CD14-positive monocyte (primary cell): ENCODE measurements at regions not wholly inside any gene's neighbourhood (a gene's known extent, or its start where the extent isn't known, plus 50 kb on each side); places are given as distances from the start of the nearest gene placed in this dataset.

Experiments
- DNase-seq, 3 donors: peaks; one replicate each; pipeline ENCODE4 v3.0.0-alpha.2; 2011 to 2022
- H2AFZ ChIP-seq: 2 replicates; pipeline ENCODE4 v1.6.0; 2012; ENCODE audit warnings: mild to moderate bottlenecking, low read depth, low read length, inconsistent platforms; ENCODE audit not compliant: insufficient read depth, poor library complexity, severe bottlenecking
- H3K27ac ChIP-seq, 2 donors: 1 replicate in 1 of 2; 2 replicates in 1 of 2; pipeline ENCODE4 v1.5.1; 2012 to 2013; ENCODE audit warnings: low read length in 2 of 2, control low read depth in 1 of 2, inconsistent platforms in 1 of 2, low read depth in 1 of 2, mild to moderate bottlenecking in 1 of 2
- H3K27me3 ChIP-seq, 2 donors: one replicate each; pipeline versions ENCODE4 v1.6.0 to v1.6.1; 2011 to 2013; ENCODE audit warnings: low read length in 2 of 2; ENCODE audit not compliant: control insufficient read depth in 2 of 2, insufficient read depth in 2 of 2
- H3K36me3 ChIP-seq, 2 donors: replicated peaks in 1 of 2; 1 replicate in 1 of 2; 2 replicates in 1 of 2; pipeline versions ENCODE4 v1.5.1 to v1.6.1; 2012 to 2013; ENCODE audit warnings: low read length in 2 of 2, control low read depth in 1 of 2, inconsistent platforms in 1 of 2, mild to moderate bottlenecking in 1 of 2; ENCODE audit not compliant: insufficient read depth in 2 of 2, control insufficient read depth in 1 of 2
- H3K4me1 ChIP-seq, 2 donors: 1 replicate in 1 of 2; 2 replicates in 1 of 2; pipeline versions ENCODE4 v1.5.1 to v1.6.1; 2012 to 2013; ENCODE audit warnings: low read length in 2 of 2, control low read depth in 1 of 2, inconsistent platforms in 1 of 2, mild to moderate bottlenecking in 1 of 2, moderate library complexity in 1 of 2; ENCODE audit not compliant: insufficient read depth in 2 of 2, control insufficient read depth in 1 of 2
- H3K4me2 ChIP-seq: replicated peaks from 2 replicates; pipeline ENCODE3; 2012; ENCODE audit warnings: low read length, moderate library complexity, mild to moderate bottlenecking; ENCODE audit not compliant: poor library complexity, severe bottlenecking; ENCODE audit errors: extremely low read depth
- H3K4me3 ChIP-seq, 3 experiments: fragments of 200-600 bp in 1 of 3; sonication (generic) in 1 of 3; replicated peaks in 1 of 3; 1 replicate in 2 of 3; 2 replicates in 1 of 3; pipeline ENCODE4 v1.5.1; 2011 to 2013; ENCODE audit warnings: low read length in 3 of 3, mild to moderate bottlenecking in 3 of 3, control low read depth in 2 of 3, low read depth in 2 of 3, inconsistent platforms in 1 of 3, moderate library complexity in 1 of 3
- H3K79me2 ChIP-seq: 2 replicates; pipeline ENCODE4 v1.6.0; 2012; ENCODE audit warnings: mild to moderate bottlenecking, control low read depth, inconsistent platforms, low read length, moderate library complexity; ENCODE audit not compliant: insufficient read depth
- H3K9ac ChIP-seq: 2 replicates; pipeline ENCODE4 v1.6.0; 2017; ENCODE audit warnings: low read length, mild to moderate bottlenecking; ENCODE audit not compliant: insufficient read depth, poor library complexity, severe bottlenecking
- H3K9me3 ChIP-seq, 2 donors: replicated peaks in 1 of 2; 1 replicate in 1 of 2; 2 replicates in 1 of 2; pipeline versions ENCODE4 v1.5.1 to v1.6.1; 2012 to 2013; ENCODE audit warnings: low read length in 2 of 2, control low read depth in 1 of 2; ENCODE audit not compliant: control insufficient read depth in 1 of 2, insufficient read depth in 1 of 2
- H4K20me1 ChIP-seq: 2 replicates; pipeline ENCODE4 v1.6.0; 2012; ENCODE audit warnings: mild to moderate bottlenecking, low read length, control low read depth, moderate library complexity; ENCODE audit not compliant: insufficient read depth
- H3K27ac Mint-ChIP-seq, 7 donors: one replicate each; pipeline ENCODE4 v1.8.0; 2020; ENCODE audit warnings: mild to moderate bottlenecking in 7 of 7, mixed read lengths in 7 of 7, moderate library complexity in 6 of 7, inconsistent platforms in 2 of 7
- H3K27me3 Mint-ChIP-seq, 3 donors: one replicate each; pipeline ENCODE4 v1.8.0; 2021 to 2022; ENCODE audit warnings: low read depth in 3 of 3, mild to moderate bottlenecking in 3 of 3, mixed read lengths in 3 of 3, moderate library complexity in 3 of 3, inconsistent platforms in 1 of 3
- H3K36me3 Mint-ChIP-seq, 2 donors: one replicate each; pipeline ENCODE4 v1.8.0; 2020; ENCODE audit warnings: mixed read lengths in 2 of 2, inconsistent platforms in 1 of 2, mild to moderate bottlenecking in 1 of 2
- H3K4me1 Mint-ChIP-seq: one replicate; pipeline ENCODE4 v1.8.0; 2020; ENCODE audit warnings: mild to moderate bottlenecking, mixed read lengths
- H3K4me3 Mint-ChIP-seq, 2 donors: one replicate each; pipeline ENCODE4 v1.8.0; 2020; ENCODE audit warnings: mild to moderate bottlenecking in 2 of 2, mixed read lengths in 2 of 2, moderate library complexity in 1 of 2
- H3K9me3 Mint-ChIP-seq, 7 donors: one replicate each; pipeline ENCODE4 v1.8.0; 2020 to 2022; ENCODE audit warnings: mixed read lengths in 7 of 7, mild to moderate bottlenecking in 6 of 7, moderate library complexity in 6 of 7, inconsistent platforms in 2 of 7
- WGBS: methylation state at CpG from one replicate; pipeline ENCODE4 v1.1.5; 2013; ENCODE audit warnings: missing lambda C conversion rate; ENCODE audit not compliant: insufficient coverage; 5-methylcytosine and 5-hydroxymethylcytosine counted together
- intact Hi-C, 2 donors: fragments of 100-400 bp; cut with micrococcal nuclease; formaldehyde crosslinking; loops; one replicate each; pipeline versions ENCODE4 v1.15.0 to v1.15.1; 2023
- TF ChIP-seq, protein P1 (sequence below): fragments of 200-600 bp; IDR thresholded peaks from one replicate; pipeline ENCODE4 v1.8.0; 2022; ENCODE audit warnings: antibody characterized with exemption, mild to moderate bottlenecking

DNA sequence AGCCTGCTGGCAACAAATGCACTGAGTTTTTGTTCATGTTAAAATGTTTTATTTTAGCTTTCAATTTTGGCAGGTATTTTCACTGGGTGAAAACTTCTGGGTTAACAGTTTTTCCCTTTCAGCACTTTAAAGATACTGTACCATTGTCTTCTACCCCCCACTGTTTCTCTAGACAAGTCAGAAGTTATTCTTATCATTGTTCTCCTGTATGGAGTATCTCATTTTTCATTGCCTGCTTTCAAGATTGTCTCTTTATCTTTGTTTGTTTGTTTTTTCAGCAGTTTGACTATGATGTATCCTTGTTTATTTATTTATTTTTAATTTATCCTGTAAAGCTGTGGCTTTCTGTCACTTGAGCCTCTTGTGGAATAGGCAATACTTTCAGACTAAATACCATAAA lies 277.0 kb downstream of the ICOS start:
- Mint-ChIP-seq H3K4me3 (no peak overlapping the region), H3K27ac (no peak overlapping the region), H3K9me3 (peaks cover 6 to 27% (median 11%) of the 10 kb centered on the region in 7 donors), H3K36me3 (no peaks in the 10 kb centered on the region), H3K4me1 (no peaks in the 10 kb centered on the region), H3K27me3 (peaks cover 0 to 5% (median 1%) of the 10 kb centered on the region in 3 donors)
- Histone ChIP-seq H3K27ac (no peak overlapping the region), H3K27me3 (no peaks in the 10 kb centered on the region), H3K4me3 (no peak overlapping the region), H3K36me3 (no peaks in the 10 kb centered on the region), H3K4me2 (no peak overlapping the region), H4K20me1 (no peaks in the 10 kb centered on the region), H3K9me3 (peaks cover 4 to 8% of the 10 kb centered on the region in 2 donors), H3K9ac (no peak overlapping the region), H2AFZ (no peak overlapping the region), H3K4me1 (no peaks in the 10 kb centered on the region), H3K79me2 (no peaks in the 10 kb centered on the region)
- no peak for DNase-seq
- intact Hi-C loops, result no loop called here
- TF ChIP-seq, protein P1, sequence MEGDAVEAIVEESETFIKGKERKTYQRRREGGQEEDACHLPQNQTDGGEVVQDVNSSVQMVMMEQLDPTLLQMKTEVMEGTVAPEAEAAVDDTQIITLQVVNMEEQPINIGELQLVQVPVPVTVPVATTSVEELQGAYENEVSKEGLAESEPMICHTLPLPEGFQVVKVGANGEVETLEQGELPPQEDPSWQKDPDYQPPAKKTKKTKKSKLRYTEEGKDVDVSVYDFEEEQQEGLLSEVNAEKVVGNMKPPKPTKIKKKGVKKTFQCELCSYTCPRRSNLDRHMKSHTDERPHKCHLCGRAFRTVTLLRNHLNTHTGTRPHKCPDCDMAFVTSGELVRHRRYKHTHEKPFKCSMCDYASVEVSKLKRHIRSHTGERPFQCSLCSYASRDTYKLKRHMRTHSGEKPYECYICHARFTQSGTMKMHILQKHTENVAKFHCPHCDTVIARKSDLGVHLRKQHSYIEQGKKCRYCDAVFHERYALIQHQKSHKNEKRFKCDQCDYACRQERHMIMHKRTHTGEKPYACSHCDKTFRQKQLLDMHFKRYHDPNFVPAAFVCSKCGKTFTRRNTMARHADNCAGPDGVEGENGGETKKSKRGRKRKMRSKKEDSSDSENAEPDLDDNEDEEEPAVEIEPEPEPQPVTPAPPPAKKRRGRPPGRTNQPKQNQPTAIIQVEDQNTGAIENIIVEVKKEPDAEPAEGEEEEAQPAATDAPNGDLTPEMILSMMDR, result no peak

DNA sequence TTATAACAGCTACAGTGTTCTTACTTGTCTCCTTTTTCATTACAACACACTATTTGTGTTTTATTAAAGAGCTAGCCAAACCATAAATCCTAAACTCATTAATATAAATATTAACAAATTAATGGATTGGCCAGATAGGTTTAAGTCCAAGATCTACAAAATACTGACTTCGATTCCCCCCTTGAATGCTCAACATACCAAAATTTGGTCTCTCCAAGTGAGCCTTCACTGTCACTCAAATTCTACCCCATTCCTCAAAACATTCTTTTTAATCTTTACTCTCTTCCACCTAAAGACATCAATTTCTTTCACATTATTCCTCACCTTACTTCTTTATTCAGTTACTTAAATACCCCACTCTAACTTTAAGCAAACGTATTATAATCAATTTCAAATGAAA lies 281.5 kb downstream of the ICOS start:
- TF ChIP-seq, protein P1, result no peak
- Histone ChIP-seq H3K9me3 (peaks cover 4 to 8% of the 10 kb centered on the region in 2 donors), H3K4me1 (no peaks in the 10 kb centered on the region), H3K4me3 (no peak overlapping the region), H3K4me2 (no peak overlapping the region), H2AFZ (no peak overlapping the region), H3K79me2 (no peaks in the 10 kb centered on the region), H3K9ac (no peak overlapping the region), H4K20me1 (no peaks in the 10 kb centered on the region), H3K36me3 (no peaks in the 10 kb centered on the region), H3K27ac (no peak overlapping the region), H3K27me3 (no peaks in the 10 kb centered on the region)
- Mint-ChIP-seq H3K27me3 (peaks cover 0 to 1% (median 0%) of the 10 kb centered on the region in 3 donors), H3K27ac (no peak overlapping the region), H3K9me3 (peaks cover 6 to 28% (median 13%) of the 10 kb centered on the region in 7 donors), H3K36me3 (no peaks in the 10 kb centered on the region), H3K4me1 (no peaks in the 10 kb centered on the region), H3K4me3 (no peak overlapping the region)
- WGBS, result 100% methylated on average over 1 of the region's 2 CpGs
- intact Hi-C loops, result no loop called here
- no peak for DNase-seq
